Neural cell (in vitro differentiated cells): ENCODE measurements at regions not wholly inside any gene's neighbourhood (a gene's known extent, or its start where the extent isn't known, plus 50 kb on each side); places are given as distances from the start of the nearest gene placed in this dataset.

ENCODE experiments used
- H2AFZ ChIP-seq: fragments of 200-600, 300-800 bp; sonication (generic), shearing (Covaris generic); 2 replicates; pipeline ENCODE4 v1.6.0; 2014; ENCODE audit warnings: low read depth, mild to moderate bottlenecking, antibody characterized with exemption, low read length, moderate library complexity
- H3F3A ChIP-seq: fragments of 200-600 bp; shearing (Covaris generic); 2 replicates; pipeline ENCODE4 v1.6.1; 2016; ENCODE audit warnings: mild to moderate bottlenecking, moderate library complexity, mixed read lengths, antibody characterized with exemption, low read length; ENCODE audit not compliant: insufficient read depth, poor library complexity, severe bottlenecking
- H3K27ac ChIP-seq: fragments of 200-600, 300-800 bp; sonication (generic), shearing (Covaris generic); 2 replicates; pipeline ENCODE4 v1.5.1; 2014; ENCODE audit warnings: mild to moderate bottlenecking, low read length, moderate library complexity
- H3K27me3 ChIP-seq: fragments of 300-800, 200-600 bp; sonication (generic), shearing (Covaris generic); 2 replicates; pipeline ENCODE4 v1.6.0; 2014; ENCODE audit warnings: mild to moderate bottlenecking, low read depth, low read length, moderate library complexity; ENCODE audit not compliant: insufficient read depth
- H3K36me3 ChIP-seq: fragments of 300-800, 200-600 bp; sonication (generic), shearing (Covaris generic); 2 replicates; pipeline ENCODE4 v1.5.1; 2014; ENCODE audit warnings: mild to moderate bottlenecking, antibody characterized with exemption, low read length, moderate library complexity; ENCODE audit not compliant: insufficient read depth
- H3K4me2 ChIP-seq: fragments of 300-800, 200-600 bp; sonication (generic), shearing (Covaris generic); 2 replicates; pipeline ENCODE4 v1.6.0; 2014; ENCODE audit warnings: mild to moderate bottlenecking, low read length
- H3K4me3 ChIP-seq: fragments of 300-800, 200-600 bp; sonication (generic), shearing (Covaris generic); 2 replicates; pipeline ENCODE4 v1.5.1; 2014; ENCODE audit warnings: mild to moderate bottlenecking, low read length, moderate library complexity
- H3K79me2 ChIP-seq: fragments of 200-600 bp; shearing (Covaris generic); replicated peaks from 2 replicates; pipeline ENCODE4 v1.6.0; 2014; ENCODE audit warnings: mild to moderate bottlenecking, low read length, moderate library complexity; ENCODE audit not compliant: insufficient read depth
- H3K9ac ChIP-seq: fragments of 300-800, 200-600 bp; sonication (generic), shearing (Covaris generic); 2 replicates; pipeline ENCODE4 v1.6.1; 2016; ENCODE audit warnings: mild to moderate bottlenecking, low read length, mixed read lengths
- H3K9me2 ChIP-seq: fragments of 200-600 bp; shearing (Covaris generic); 2 replicates; pipeline ENCODE4 v1.6.1; 2016; ENCODE audit warnings: mild to moderate bottlenecking, low read length, mixed read lengths; ENCODE audit not compliant: insufficient read depth
- H3K9me3 ChIP-seq: fragments of 200-600, 300-800 bp; sonication (generic), shearing (Covaris generic); 2 replicates; pipeline ENCODE4 v1.6.1; 2016; ENCODE audit warnings: mild to moderate bottlenecking, mixed run types, low read length, moderate library complexity, mixed read lengths
- H4K20me1 ChIP-seq: fragments of 200-600 bp; shearing (Covaris generic); 2 replicates; pipeline ENCODE4 v1.6.1; 2016; ENCODE audit warnings: mild to moderate bottlenecking, mixed run types; ENCODE audit not compliant: insufficient read depth
- CTCF ChIP-seq: fragments of 450-650 bp; IDR thresholded peaks from 2 replicates; pipeline ENCODE4 v1.5.1; 2014; ENCODE audit warnings: antibody characterized with exemption, mild to moderate bottlenecking, moderate library complexity; ENCODE audit not compliant: poor library complexity, severe bottlenecking
- EP300 ChIP-seq: fragments of 450-650 bp; conservative IDR thresholded peaks from 2 replicates; pipeline ENCODE4 v1.6.1; 2014; ENCODE audit warnings: antibody characterized with exemption, mild to moderate bottlenecking, moderate library complexity; ENCODE audit not compliant: poor library complexity, severe bottlenecking
- EZH2 ChIP-seq: fragments of 200-600, 300-800 bp; shearing (Covaris generic), sonication (generic); IDR thresholded peaks from 2 replicates; pipeline ENCODE4 v1.6.1; 2014; ENCODE audit warnings: antibody characterized with exemption, low read length, borderline replicate concordance, mild to moderate bottlenecking; ENCODE audit not compliant: insufficient read depth, poor library complexity, severe bottlenecking
- MXI1 ChIP-seq: fragments of 450-650 bp; conservative IDR thresholded peaks from 2 replicates; pipeline ENCODE4 v1.6.1; 2014; ENCODE audit warnings: antibody characterized with exemption, mild to moderate bottlenecking; ENCODE audit not compliant: poor library complexity, severe bottlenecking
- POLR2AphosphoS5 ChIP-seq: IDR thresholded peaks from 2 replicates; pipeline ENCODE4 v1.6.1; 2012
- RAD21 ChIP-seq: fragments of 450-650 bp; conservative IDR thresholded peaks from 2 replicates; pipeline ENCODE4 v1.6.1; 2014; ENCODE audit warnings: antibody characterized with exemption, mild to moderate bottlenecking, moderate library complexity
- REST ChIP-seq: IDR thresholded peaks from 2 replicates; pipeline ENCODE4 v1.6.1; 2012; ENCODE audit warnings: borderline replicate concordance
- SMC3 ChIP-seq: fragments of 450-650 bp; conservative IDR thresholded peaks from 2 replicates; pipeline ENCODE4 v1.6.1; 2014; ENCODE audit warnings: antibody characterized with exemption, mild to moderate bottlenecking, moderate library complexity; ENCODE audit not compliant: poor library complexity
- TAF1 ChIP-seq: IDR thresholded peaks from 2 replicates; pipeline ENCODE4 v1.6.1; 2012; ENCODE audit warnings: low read depth

GRCh38 chr4:151988591-151988990, 227.8 kb upstream of the GATB start:
- Histone ChIP-seq H3K4me3 (no peak overlapping the region), H3F3A (no peaks in the 10 kb centered on the region), H2AFZ (no peak overlapping the region)

GRCh38 chr4:151987606-151988005, 226.8 kb upstream of the GATB start:
- Histone ChIP-seq H3K9me2 (no peaks in the 10 kb centered on the region), H4K20me1 (no peaks in the 10 kb centered on the region), H2AFZ (no peak overlapping the region), H3K4me2 (no peak overlapping the region), H3K36me3 (no peaks in the 10 kb centered on the region), H3K4me3 (no peak overlapping the region), H3K9ac (no peak overlapping the region), H3K9me3 (no peaks in the 10 kb centered on the region), H3K27ac (no peak overlapping the region), H3F3A (no peaks in the 10 kb centered on the region), H3K27me3 (no peaks in the 10 kb centered on the region), H3K79me2 (no peaks in the 10 kb centered on the region)
- no peak for TF ChIP-seq CTCF
- TF ChIP-seq SMC3: no peak

More at GRCh38 chr4:151988591-151988990, 227.8 kb upstream of the GATB start:
- H3K4me2 ChIP-seq: no peak overlapping the region
- no peak overlapping the region for H3K9ac ChIP-seq
- no peaks in the 10 kb centered on the region for H3K79me2 ChIP-seq
- H3K9me2 ChIP-seq: no peaks in the 10 kb centered on the region
- no peak for TF ChIP-seq TAF1
- no peak for TF ChIP-seq REST
- TF ChIP-seq EP300: no peak
- TF ChIP-seq RAD21: no peak
- TF ChIP-seq SMC3: no peak
- no peak for TF ChIP-seq POLR2AphosphoS5
- no peak for TF ChIP-seq EZH2
- no peak for TF ChIP-seq CTCF
- TF ChIP-seq MXI1: no peak
- no peak overlapping the region for H3K27ac ChIP-seq
- H3K27me3 ChIP-seq: no peaks in the 10 kb centered on the region
- H4K20me1 ChIP-seq: no peaks in the 10 kb centered on the region
- no peaks in the 10 kb centered on the region for H3K36me3 ChIP-seq
- no peaks in the 10 kb centered on the region for H3K9me3 ChIP-seq
